ENCODE measurements at regions not wholly inside any gene's neighbourhood (a gene's known extent, or its start where the extent isn't known, plus 50 kb on each side); places are given as distances from the start of the nearest gene placed in this dataset.

GRCh38 chr1:58401991-58402390 lies 144.5 kb downstream of the OMA1 start:
- H3K4me1 Mint-ChIP-seq, result peaks cover 26% of the 10 kb centered on the region
- no peak overlapping the region for H3K27ac Mint-ChIP-seq
- H3K9me3 Mint-ChIP-seq, result no peaks in the 10 kb centered on the region
- H3K36me3 Mint-ChIP-seq (ENCODE audit: low read depth), result no peaks in the 10 kb centered on the region
- no peak overlapping the region for H3K4me3 Mint-ChIP-seq
- TF ChIP-seq CTCF (IDR thresholded peaks at IDR 0.05), result no peak
- H3K27me3 Mint-ChIP-seq (ENCODE audit: low read depth, poor library complexity), result peaks cover 6% of the 10 kb centered on the region
- no peak for DNase-seq

- Mint-ChIP-seq H3K4me3 (no peak overlapping the region), H3K27me3 (ENCODE audit: low read depth, poor library complexity) (no peaks in the 10 kb centered on the region)
Observed at GRCh38 chr1:58399176-58399575, 147.3 kb downstream of the OMA1 start.

GRCh38 chr1:58398714-58399113 lies 147.8 kb downstream of the OMA1 start:
- Mint-ChIP-seq H3K27me3 (ENCODE audit: low read depth, poor library complexity) (no peaks in the 10 kb centered on the region), H3K4me3 (no peak overlapping the region), H3K4me1 (peaks cover 42% of the 10 kb centered on the region), H3K9me3 (no peaks in the 10 kb centered on the region), H3K36me3 (ENCODE audit: low read depth) (no peaks in the 10 kb centered on the region), H3K27ac (no peak overlapping the region)
- DNase-seq, result no peak
- no peak for TF ChIP-seq CTCF (IDR thresholded peaks at IDR 0.05)

More at GRCh38 chr1:58399176-58399575, 147.3 kb downstream of the OMA1 start:
- no peak for DNase-seq
- H3K27ac Mint-ChIP-seq, result no peak overlapping the region
- H3K4me1 Mint-ChIP-seq, result peaks cover 42% of the 10 kb centered on the region
- H3K36me3 Mint-ChIP-seq (ENCODE audit: low read depth), result no peaks in the 10 kb centered on the region
- TF ChIP-seq CTCF (IDR thresholded peaks at IDR 0.05), result no peak
- H3K9me3 Mint-ChIP-seq, result no peaks in the 10 kb centered on the region

GRCh38 chr1:58397187-58397820 lies 149.2 kb downstream of the OMA1 start:
- DNase-seq, result no peak
- Mint-ChIP-seq H3K4me1 (peaks cover 39% of the 10 kb centered on the region), H3K27ac (no peak overlapping the region), H3K27me3 (ENCODE audit: low read depth, poor library complexity) (peaks cover 4% of the 10 kb centered on the region), H3K9me3 (no peaks in the 10 kb centered on the region), H3K4me3 (no peak overlapping the region), H3K36me3 (ENCODE audit: low read depth) (no peaks in the 10 kb centered on the region)
- TF ChIP-seq CTCF (IDR thresholded peaks at IDR 0.05), result no peak

- H3K4me1 Mint-ChIP-seq, result peaks cover 36% of the 10 kb centered on the region
- peaks cover 4% of the 10 kb centered on the region for H3K27me3 Mint-ChIP-seq (ENCODE audit: low read depth, poor library complexity)
- no peaks in the 10 kb centered on the region for H3K36me3 Mint-ChIP-seq (ENCODE audit: low read depth)
- TF ChIP-seq CTCF (IDR thresholded peaks at IDR 0.05), result no peak
- no peak overlapping the region for H3K4me3 Mint-ChIP-seq
- peak overlapping the region; percentile 90 for H3K27ac Mint-ChIP-seq
- H3K9me3 Mint-ChIP-seq, result no peaks in the 10 kb centered on the region
- no peak for DNase-seq
Observed at GRCh38 chr1:58396150-58396549, 150.4 kb downstream of the OMA1 start.

- Mint-ChIP-seq H3K9me3 (no peaks in the 10 kb centered on the region), H3K36me3 (ENCODE audit: low read depth) (no peaks in the 10 kb centered on the region), H3K4me3 (no peak overlapping the region), H3K27me3 (ENCODE audit: low read depth, poor library complexity) (peaks cover 4% of the 10 kb centered on the region), H3K4me1 (peaks cover 36% of the 10 kb centered on the region), H3K27ac (no peak overlapping the region)
- no peak for TF ChIP-seq CTCF (IDR thresholded peaks at IDR 0.05)
- DNase-seq, result no peak
Observed at GRCh38 chr1:58395355-58395754, 151.2 kb downstream of the OMA1 start.

Data from nephron progenitor cell (in vitro differentiated cells).